ENCODE measurements at regions not wholly inside any gene's neighbourhood (a gene's known extent, or its start where the extent isn't known, plus 50 kb on each side); places are given as distances from the start of the nearest gene placed in this dataset.

- DNase-seq (ENCODE audit: low spot score), result no peak
- no peaks in the 10 kb centered on the region for H3K36me3 ChIP-seq (ENCODE audit: insufficient read depth, low read length)
- intact Hi-C loops (cut with micrococcal nuclease; ENCODE audit: unreplicated experiment), result no loop called here
- ChIA-PET POLR2A (no interaction called here), CTCF (ENCODE audit: unreplicated experiment) (no interaction called here)
- H3K79me2 ChIP-seq (ENCODE audit: insufficient read depth, low read depth, low read length), result no peaks in the 10 kb centered on the region
- no peaks in the 10 kb centered on the region for H3K4me1 ChIP-seq (ENCODE audit: insufficient read depth, low read length, poor library complexity, severe bottlenecking)
- no peak overlapping the region for H3K27ac ChIP-seq (ENCODE audit: low read depth, low read length, poor library complexity, severe bottlenecking)
- no peak overlapping the region for H3K4me2 ChIP-seq (ENCODE audit: low read length)
- H3K9me2 ChIP-seq (ENCODE audit: insufficient read depth, low read length), result no peaks in the 10 kb centered on the region
- no peaks in the 10 kb centered on the region for H3K9me3 ChIP-seq (ENCODE audit: low read length)
- no peaks in the 10 kb centered on the region for H4K20me1 ChIP-seq (ENCODE audit: insufficient read depth, low read length)
- no peak overlapping the region for H2AFZ ChIP-seq (ENCODE audit: low read length)
- no peak overlapping the region for H3K4me3 ChIP-seq (ENCODE audit: low read depth, low read length, poor library complexity, severe bottlenecking)
- TF ChIP-seq CTCF (conservative IDR thresholded peaks at IDR 0.05; ENCODE audit: low read length) (no peak), EZH2phosphoT487 (IDR thresholded peaks at IDR 0.05; ENCODE audit: borderline replicate concordance, low read depth, low read length) (no peak)
- no TSS peak for BruUV-seq (replicated peaks)
These were observed 76.5 kb upstream of the RGS17 start for GRCh38 chr6:153207617-153208016.

GRCh38 chr6:153207006-153207405, 75.9 kb upstream of the RGS17 start:
- ChIA-PET CTCF (ENCODE audit: unreplicated experiment) (no interaction called here), POLR2A (no interaction called here)
- no peaks in the 10 kb centered on the region for H3K4me1 ChIP-seq (ENCODE audit: insufficient read depth, low read length, poor library complexity, severe bottlenecking)
- no peaks in the 10 kb centered on the region for H4K20me1 ChIP-seq (ENCODE audit: insufficient read depth, low read length)
- no peaks in the 10 kb centered on the region for H3K36me3 ChIP-seq (ENCODE audit: insufficient read depth, low read length)
- H3K9me2 ChIP-seq (ENCODE audit: insufficient read depth, low read length), result no peaks in the 10 kb centered on the region
- no peak overlapping the region for H3K4me2 ChIP-seq (ENCODE audit: low read length)
- intact Hi-C loops (cut with micrococcal nuclease; ENCODE audit: unreplicated experiment), result no loop called here
- no peaks in the 10 kb centered on the region for H3K79me2 ChIP-seq (ENCODE audit: insufficient read depth, low read depth, low read length)
- H3K4me3 ChIP-seq (ENCODE audit: low read depth, low read length, poor library complexity, severe bottlenecking), result no peak overlapping the region
- TF ChIP-seq CTCF (conservative IDR thresholded peaks at IDR 0.05; ENCODE audit: low read length) (no peak), EZH2phosphoT487 (IDR thresholded peaks at IDR 0.05; ENCODE audit: borderline replicate concordance, low read depth, low read length) (no peak)
- DNase-seq (ENCODE audit: low spot score), result no peak
- H3K27ac ChIP-seq (ENCODE audit: low read depth, low read length, poor library complexity, severe bottlenecking), result no peak overlapping the region
- H2AFZ ChIP-seq (ENCODE audit: low read length), result no peak overlapping the region
- H3K9me3 ChIP-seq (ENCODE audit: low read length), result no peaks in the 10 kb centered on the region
- no TSS peak for BruUV-seq (replicated peaks)

GRCh38 chr6:153192943-153193885, 62.1 kb upstream of the RGS17 start:
- Histone ChIP-seq H3K4me1 (ENCODE audit: insufficient read depth, low read length, poor library complexity, severe bottlenecking) (no peaks in the 10 kb centered on the region), H3K79me2 (ENCODE audit: insufficient read depth, low read depth, low read length) (no peaks in the 10 kb centered on the region), H3K4me3 (ENCODE audit: low read depth, low read length, poor library complexity, severe bottlenecking) (no peak overlapping the region), H3K9me3 (ENCODE audit: low read length) (no peaks in the 10 kb centered on the region), H3K4me2 (ENCODE audit: low read length) (no peak overlapping the region), H4K20me1 (ENCODE audit: insufficient read depth, low read length) (no peaks in the 10 kb centered on the region), H3K27ac (ENCODE audit: low read depth, low read length, poor library complexity, severe bottlenecking) (no peak overlapping the region), H2AFZ (ENCODE audit: low read length) (no peak overlapping the region), H3K9me2 (ENCODE audit: insufficient read depth, low read length) (no peaks in the 10 kb centered on the region), H3K36me3 (ENCODE audit: insufficient read depth, low read length) (no peaks in the 10 kb centered on the region)
- intact Hi-C loops (cut with micrococcal nuclease; ENCODE audit: unreplicated experiment), result no loop called here
- no peak for DNase-seq (ENCODE audit: low spot score)
- TF ChIP-seq CTCF (conservative IDR thresholded peaks at IDR 0.05; ENCODE audit: low read length) (no peak), EZH2phosphoT487 (IDR thresholded peaks at IDR 0.05; ENCODE audit: borderline replicate concordance, low read depth, low read length) (no peak)
- ChIA-PET CTCF (ENCODE audit: unreplicated experiment) (no interaction called here), POLR2A (interaction anchor here (0.6 to 0.8 kb wide), 2 partner anchors 10 to 60 kb away, joined by 3 read pairs; no protein-coding TSS in a partner anchor)
- no TSS peak for BruUV-seq (replicated peaks)
